K562 (cell line): ENCODE measurements at regions not wholly inside any gene's neighbourhood (a gene's known extent, or its start where the extent isn't known, plus 50 kb on each side); places are given as distances from the start of the nearest gene placed in this dataset.

Experiments used
- ATAC-seq: fragments of 200-7000 bp; cut with Tn5 transposase; 3 replicates; pipeline ENCODE4 v1.9.1; 2020; ENCODE audit warnings: moderate library complexity
- BruUV-seq: library from RNA; stranded (reverse); fragments of 400-500 nt; replicated peaks from 2 replicates; lab custom pipeline; 2021; lab: Mats Ljungman, UMichigan
- CTCF ChIA-PET: fragments of 300-600 bp; formaldehyde crosslinking; extraction: SDS; loops from one replicate; lab custom pipeline; 2021; ENCODE audit warnings: low intra/inter-chr PET ratio; lab: Yijun Ruan, JAX
- POLR2A ChIA-PET: fragments of 300-600, 350-650 bp; sonication (Branson Sonifier 250); formaldehyde crosslinking; extraction: SDS; loops from one replicate; lab custom pipeline; 2021; ENCODE audit warnings: antibody characterized with exemption, inconsistent platforms; lab: Yijun Ruan, JAX
- DNase-seq, 4 experiments: peaks; one replicate each; pipeline versions ENCODE4 v3.0.0 to v3.0.0-alpha.2; 2011 to 2018; ENCODE audit warnings: low spot score in 3 of 4, mixed read lengths in 3 of 4; ENCODE audit errors: extremely low read depth in 1 of 4
- FAIRE-seq: peaks from 2 replicates; lab custom pipeline; 2011; peaks lifted over from hg19 to GRCh38; lab: Jason Lieb, UNC
- H2AFZ ChIP-seq: 2 replicates; pipeline ENCODE4 v1.6.0; 2011; ENCODE audit warnings: low read depth, low read length, control low read depth, inconsistent platforms
- H3K27ac ChIP-seq: fragments of 200-600 bp; 3 replicates; pipeline ENCODE4 v1.8.0; 2011; ENCODE audit warnings: low read depth, mild to moderate bottlenecking, control low read depth, inconsistent platforms, low read length, moderate library complexity, mixed read lengths; ENCODE audit errors: extremely low read depth
- H3K27me3 ChIP-seq, 2 experiments: fragments of 300-600 bp in 1 of 2; 2 replicates in 1 of 2; 3 replicates in 1 of 2; pipeline versions ENCODE4 v1.6.0 to v1.8.0; 2011; ENCODE audit warnings: inconsistent platforms in 2 of 2, low read length in 2 of 2, mild to moderate bottlenecking in 1 of 2, mixed read lengths in 1 of 2, moderate library complexity in 1 of 2; ENCODE audit not compliant: control insufficient read depth in 2 of 2, insufficient read depth in 2 of 2
- H3K36me3 ChIP-seq: fragments of 300-600 bp; 3 replicates; pipeline ENCODE4 v1.8.0; 2011; ENCODE audit warnings: mild to moderate bottlenecking, low read length, inconsistent platforms; ENCODE audit not compliant: control insufficient read depth, insufficient read depth
- H3K4me1 ChIP-seq, 2 experiments: fragments of 200-600 bp in 1 of 2; replicated peaks in 1 of 2; 2 replicates in 1 of 2; 3 replicates in 1 of 2; pipeline versions ENCODE4 v1.5.1 to v1.8.0; 2011; ENCODE audit warnings: inconsistent platforms in 2 of 2, low read length in 2 of 2, mild to moderate bottlenecking in 1 of 2, mixed read lengths in 1 of 2, moderate library complexity in 1 of 2; ENCODE audit not compliant: control insufficient read depth in 2 of 2, insufficient read depth in 2 of 2
- H3K4me2 ChIP-seq: 2 replicates; pipeline ENCODE4 v1.6.1; 2011; ENCODE audit warnings: low read length, control low read depth, inconsistent platforms, mixed read lengths; ENCODE audit not compliant: insufficient read depth
- H3K4me3 ChIP-seq: fragments of 200-600 bp; sonication (generic), shearing (Covaris generic); 2 replicates; pipeline ENCODE4 v1.5.1; 2016; ENCODE audit warnings: control low read depth, inconsistent platforms
- H3K79me2 ChIP-seq: fragments of 200-600 bp; 3 replicates; pipeline ENCODE4 v1.8.0; 2011; ENCODE audit warnings: low read length, inconsistent platforms; ENCODE audit not compliant: control insufficient read depth, insufficient read depth
- H3K9ac ChIP-seq, 2 experiments: 2 replicates each; pipeline versions ENCODE4 v1.6.0 to v1.6.1; 2011; ENCODE audit warnings: low read depth in 2 of 2, low read length in 2 of 2, control low read depth in 1 of 2, inconsistent platforms in 1 of 2, mild to moderate bottlenecking in 1 of 2, mixed read lengths in 1 of 2; ENCODE audit not compliant: insufficient read depth in 1 of 2
- H3K9me1 ChIP-seq: one replicate; pipeline ENCODE4 v1.6.0; 2011; ENCODE audit warnings: inconsistent platforms, mild to moderate bottlenecking, low read length, moderate library complexity; ENCODE audit not compliant: control insufficient read depth, insufficient read depth
- H3K9me3 ChIP-seq: replicated peaks from 2 replicates; pipeline ENCODE4 v1.5.1; 2011; ENCODE audit warnings: low read depth, low read length, inconsistent platforms; ENCODE audit not compliant: control insufficient read depth, insufficient read depth
- H4K20me1 ChIP-seq: replicated peaks from 2 replicates; pipeline ENCODE4 v1.6.1; 2011; ENCODE audit warnings: low read length, inconsistent platforms, mixed read lengths; ENCODE audit not compliant: control insufficient read depth, insufficient read depth
- JUN ChIP-seq, 2 experiments: sonication (generic) in 1 of 2; formaldehyde crosslinking in 1 of 2; IDR thresholded peaks; 2 replicates each; pipeline versions ENCODE4 v1.6.1 to v1.8.0; 2012 to 2022; ENCODE audit warnings: borderline replicate concordance in 2 of 2, mild to moderate bottlenecking in 2 of 2, improper control_type of control experiment in 1 of 2, low read depth in 1 of 2, low read length in 1 of 2, missing genetic modification reagents in 1 of 2
- L3MBTL2 ChIP-seq: fragments of 450-650 bp; IDR thresholded peaks from 2 replicates; pipeline ENCODE4 v1.6.1; 2016; ENCODE audit warnings: mild to moderate bottlenecking, moderate library complexity
- NR2C1 ChIP-seq, 2 experiments: fragments of 450-650 bp; IDR thresholded peaks; 2 replicates each; pipeline ENCODE4 v1.6.1; 2017; ENCODE audit warnings: mild to moderate bottlenecking in 2 of 2, antibody characterized with exemption in 1 of 2, inconsistent platforms in 1 of 2, missing compliant biosample characterization in 1 of 2, missing genetic modification characterization in 1 of 2
- NR2C2 ChIP-seq, 2 experiments: fragments of 200-800 bp in 1 of 2; sonication (Bioruptor generic) in 1 of 2; sonication (generic) in 1 of 2; formaldehyde crosslinking in 1 of 2; IDR thresholded peaks; 2 replicates each; pipeline versions ENCODE4 v1.6.1 to v1.8.0; 2016 to 2022; ENCODE audit warnings: mild to moderate bottlenecking in 1 of 2, missing compliant biosample characterization in 1 of 2, missing genetic modification characterization in 1 of 2, missing genetic modification reagents in 1 of 2
- SMAD4 ChIP-seq: fragments of 250-450 bp; sonication (Bioruptor Pico); conservative IDR thresholded peaks from 2 replicates; pipeline ENCODE4 v1.8.0; 2021; ENCODE audit warnings: inconsistent platforms, mild to moderate bottlenecking, moderate library complexity
- SMC3 ChIP-seq: conservative IDR thresholded peaks from 2 replicates; pipeline ENCODE4 v1.6.1; 2011; ENCODE audit warnings: low read depth, low read length, improper control_type of control experiment; ENCODE audit not compliant: insufficient read depth
- WGBS: fragments of 100-300 bp; shearing (Covaris generic); methylation state at CpG from one replicate; pipeline ENCODE4 v1.1.6; 2016; ENCODE audit warnings: low coverage, mixed read lengths; ENCODE audit not compliant: insufficient coverage; ENCODE audit errors: missing lambda C conversion rate; 5-methylcytosine and 5-hydroxymethylcytosine counted together
- in situ Hi-C: fragments of 300-500 bp; cut with MboI; formaldehyde crosslinking; loops from 4 replicates; pipeline ENCODE4 v1.15.0; 2018; ENCODE audit warnings: inconsistent platforms, mixed read lengths
- intact Hi-C: fragments of 100-400 bp; cut with micrococcal nuclease; formaldehyde crosslinking; loops from 2 replicates; pipeline ENCODE4 v1.14.2; 2022
- TF ChIP-seq, protein P1 (sequence below): sonication (generic); formaldehyde crosslinking; IDR thresholded peaks from 2 replicates; pipeline ENCODE4 v1.8.0; 2023; ENCODE audit warnings: mild to moderate bottlenecking, missing genetic modification reagents
- TF ChIP-seq, protein P2 (sequence below), 2 experiments: fragments of 450-650 bp in 1 of 2; sonication (generic) in 1 of 2; formaldehyde crosslinking in 1 of 2; IDR thresholded peaks in 1 of 2; conservative IDR thresholded peaks in 1 of 2; 2 replicates each; pipeline versions ENCODE4 v1.6.1 to v1.8.1; 2016 to 2023; ENCODE audit warnings: mild to moderate bottlenecking in 2 of 2, moderate library complexity in 2 of 2, inconsistent platforms in 1 of 2, missing genetic modification reagents in 1 of 2

DNA sequence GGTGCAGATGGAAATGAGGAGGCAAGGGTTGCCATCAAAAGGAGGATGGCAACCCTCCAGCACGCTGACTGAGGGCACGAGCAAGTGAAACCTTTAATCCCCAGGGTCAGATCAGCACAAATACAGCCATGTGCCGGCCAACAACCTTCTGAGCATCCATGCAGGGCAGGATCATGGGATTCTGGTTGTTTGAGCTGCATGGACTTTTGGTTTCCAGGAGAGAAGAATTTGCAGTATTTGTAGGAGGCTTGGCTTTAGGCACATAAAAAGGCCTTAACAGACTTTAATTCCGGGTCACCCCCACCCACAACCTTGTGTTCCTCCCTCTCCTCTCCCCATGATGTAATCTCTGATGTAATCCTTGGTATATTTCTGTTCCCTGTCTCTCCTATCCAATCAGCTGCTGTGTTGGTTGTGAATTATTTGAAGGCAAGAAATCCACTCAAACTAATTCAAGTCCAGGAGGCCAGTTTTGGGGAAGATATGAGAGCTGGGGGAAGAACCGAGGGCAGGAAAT, 254.3 kb downstream of the SHQ1 start:
- Histone ChIP-seq H3K4me3 (no peak overlapping the region), H3K4me2 (no peak overlapping the region), H3K4me1 (peaks cover 33 to 35% of the 10 kb centered on the region in 2 experiments; a peak in 4 of 5 replicates), H3K9ac (no peak overlapping the region), H4K20me1 (no peaks in the 10 kb centered on the region), H3K27ac (no peak overlapping the region), H3K36me3 (no peaks in the 10 kb centered on the region), H3K9me1 (peaks cover 4% of the 10 kb centered on the region), H3K9me3 (no peaks in the 10 kb centered on the region), H3K79me2 (no peaks in the 10 kb centered on the region), H2AFZ (peak overlapping the region; percentile 8; the same call in 1 of the 2 replicates), H3K27me3 (no peaks in the 10 kb centered on the region)
- 31% methylated on average over 3 of the region's 5 CpGs for WGBS
- in situ Hi-C loops (no loop called here), intact Hi-C loops (loop anchor here (5.0 kb wide), 1 partner anchor 147 kb away; the partner anchor contains the start of gene RYBP)
- CTCF ChIA-PET, result no interaction called here
- no TSS peak for BruUV-seq
- ATAC-seq, result peak; percentile 61
- POLR2A ChIA-PET, result interaction anchor here (0.7 kb wide), 1 partner anchor 133 kb away, joined by 3 read pairs; no protein-coding TSS in a partner anchor
- FAIRE-seq, result peak; percentile 66
- peak in 1 of 4 experiments; percentile 27 for DNase-seq
- TF ChIP-seq SMAD4 (CRISPR knock-in tag) (peak; percentile 43; the same call in 1 of the 2 replicates), NR2C1 (IDR thresholded peaks at IDR 0.05) (peak; percentile 76; the same call in 1 of the 2 replicates), NR2C1 (tag; IDR thresholded peaks at IDR 0.05) (peak; percentile 91), NR2C2 (CRISPR knock-in tag; IDR thresholded peaks at IDR 0.05) (peak; percentile 52; the same call in 1 of the 2 replicates), NR2C2 (tag; IDR thresholded peaks at IDR 0.05) (peak; percentile 93), SMC3 (no peak), L3MBTL2 (peak; percentile 62; the same call in 1 of the 2 replicates), JUN (IDR thresholded peaks at IDR 0.05; ENCODE audit: borderline replicate concordance, low read depth, low read length) (peak; percentile 65), JUN (CRISPR knock-in tag; IDR thresholded peaks at IDR 0.05; ENCODE audit: borderline replicate concordance) (no peak)
- TF ChIP-seq, protein P1, sequence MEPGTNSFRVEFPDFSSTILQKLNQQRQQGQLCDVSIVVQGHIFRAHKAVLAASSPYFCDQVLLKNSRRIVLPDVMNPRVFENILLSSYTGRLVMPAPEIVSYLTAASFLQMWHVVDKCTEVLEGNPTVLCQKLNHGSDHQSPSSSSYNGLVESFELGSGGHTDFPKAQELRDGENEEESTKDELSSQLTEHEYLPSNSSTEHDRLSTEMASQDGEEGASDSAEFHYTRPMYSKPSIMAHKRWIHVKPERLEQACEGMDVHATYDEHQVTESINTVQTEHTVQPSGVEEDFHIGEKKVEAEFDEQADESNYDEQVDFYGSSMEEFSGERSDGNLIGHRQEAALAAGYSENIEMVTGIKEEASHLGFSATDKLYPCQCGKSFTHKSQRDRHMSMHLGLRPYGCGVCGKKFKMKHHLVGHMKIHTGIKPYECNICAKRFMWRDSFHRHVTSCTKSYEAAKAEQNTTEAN (CRISPR knock-in tag), result no peak
- TF ChIP-seq, protein P2, sequence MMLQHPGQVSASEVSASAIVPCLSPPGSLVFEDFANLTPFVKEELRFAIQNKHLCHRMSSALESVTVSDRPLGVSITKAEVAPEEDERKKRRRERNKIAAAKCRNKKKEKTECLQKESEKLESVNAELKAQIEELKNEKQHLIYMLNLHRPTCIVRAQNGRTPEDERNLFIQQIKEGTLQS (IDR thresholded peaks at IDR 0.05), result peak; percentile 86
- TF ChIP-seq, protein P2 (CRISPR knock-in tag; conservative IDR thresholded peaks at IDR 0.05), result no peak
